Thyroid gland (tissue), 4 donors: ENCODE measurements at regions not wholly inside any gene's neighbourhood (a gene's known extent, or its start where the extent isn't known, plus 50 kb on each side); places are given as distances from the start of the nearest gene placed in this dataset.

Experiments
- POLR2A ChIP-seq, 2 donors: fragments of 450-650 bp; IDR thresholded peaks; one replicate each; pipeline ENCODE4 v1.6.1; 2017; ENCODE audit warnings: antibody characterized with exemption in 2 of 2, mild to moderate bottlenecking in 2 of 2, moderate library complexity in 1 of 2
- TF ChIP-seq, protein P1 (sequence below), 6 experiments: fragments of 200-600 bp in 3 of 6; fragments of 450-650 bp in 3 of 6; sonication (generic) in 3 of 6; IDR thresholded peaks; one replicate each; pipeline ENCODE4 v1.5.1; 2016 to 2019; ENCODE audit warnings: antibody characterized with exemption in 6 of 6, mild to moderate bottlenecking in 2 of 6, inconsistent platforms in 1 of 6, moderate library complexity in 1 of 6

DNA sequence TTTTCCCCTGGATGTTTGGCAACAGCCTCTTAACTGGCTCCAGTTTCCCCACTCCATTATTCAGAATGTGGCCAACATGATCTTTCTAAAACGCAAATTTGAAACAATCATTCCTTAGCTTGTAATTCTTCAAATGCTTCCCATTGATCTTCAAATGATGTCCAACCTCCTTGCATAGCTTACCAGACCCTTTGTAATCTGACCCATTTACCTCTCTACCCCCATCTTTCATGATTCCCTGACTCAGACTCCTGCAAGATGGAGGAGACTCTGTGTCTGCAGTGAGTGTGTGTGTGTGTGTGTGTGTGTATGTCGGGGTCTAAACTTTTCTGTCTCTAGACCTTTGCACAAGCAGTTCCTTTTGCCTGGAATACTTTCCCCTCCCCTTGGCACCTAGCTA lies 515.7 kb upstream of the PROK2 start:
- TF ChIP-seq, protein P1, sequence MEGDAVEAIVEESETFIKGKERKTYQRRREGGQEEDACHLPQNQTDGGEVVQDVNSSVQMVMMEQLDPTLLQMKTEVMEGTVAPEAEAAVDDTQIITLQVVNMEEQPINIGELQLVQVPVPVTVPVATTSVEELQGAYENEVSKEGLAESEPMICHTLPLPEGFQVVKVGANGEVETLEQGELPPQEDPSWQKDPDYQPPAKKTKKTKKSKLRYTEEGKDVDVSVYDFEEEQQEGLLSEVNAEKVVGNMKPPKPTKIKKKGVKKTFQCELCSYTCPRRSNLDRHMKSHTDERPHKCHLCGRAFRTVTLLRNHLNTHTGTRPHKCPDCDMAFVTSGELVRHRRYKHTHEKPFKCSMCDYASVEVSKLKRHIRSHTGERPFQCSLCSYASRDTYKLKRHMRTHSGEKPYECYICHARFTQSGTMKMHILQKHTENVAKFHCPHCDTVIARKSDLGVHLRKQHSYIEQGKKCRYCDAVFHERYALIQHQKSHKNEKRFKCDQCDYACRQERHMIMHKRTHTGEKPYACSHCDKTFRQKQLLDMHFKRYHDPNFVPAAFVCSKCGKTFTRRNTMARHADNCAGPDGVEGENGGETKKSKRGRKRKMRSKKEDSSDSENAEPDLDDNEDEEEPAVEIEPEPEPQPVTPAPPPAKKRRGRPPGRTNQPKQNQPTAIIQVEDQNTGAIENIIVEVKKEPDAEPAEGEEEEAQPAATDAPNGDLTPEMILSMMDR (IDR thresholded peaks at IDR 0.05): no peak
- TF ChIP-seq POLR2A (IDR thresholded peaks at IDR 0.05): no peak
